ENCODE measurements at regions not wholly inside any gene's neighbourhood (a gene's known extent, or its start where the extent isn't known, plus 50 kb on each side); places are given as distances from the start of the nearest gene placed in this dataset.

DNA sequence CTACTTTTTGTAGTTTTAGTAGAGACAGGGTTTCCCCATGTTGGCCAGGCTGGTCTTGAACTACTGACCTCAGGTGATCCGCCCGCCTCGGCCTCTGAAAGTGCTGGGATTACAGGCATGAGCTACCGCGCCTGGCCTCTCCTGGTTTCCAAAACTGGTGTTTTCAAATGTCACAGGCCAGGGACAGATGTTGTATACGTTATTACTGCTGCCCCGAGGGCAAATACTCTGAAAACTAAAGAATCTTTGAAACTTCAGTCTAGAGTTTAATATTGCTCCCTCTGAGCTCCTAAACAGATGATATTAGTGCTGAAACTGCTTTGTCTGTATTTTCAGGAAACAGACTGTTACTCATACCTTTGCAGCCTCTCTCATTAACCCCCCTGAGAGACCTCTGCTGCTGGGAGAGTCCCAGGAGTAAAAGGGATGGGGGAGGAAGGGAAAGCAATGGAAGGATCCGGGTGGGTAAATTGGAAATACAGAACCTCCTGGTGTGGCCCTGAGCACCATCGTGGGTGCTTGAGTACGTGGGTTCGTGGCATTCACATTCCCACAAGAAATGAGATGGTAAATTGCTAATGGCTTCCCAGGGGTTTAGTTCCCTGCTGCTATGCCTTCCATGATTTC is 96.3 kb upstream of the IGF1R start:
- no peak for TF ChIP-seq CTCF (IDR thresholded peaks at IDR 0.05)
- ATAC-seq (no peak), DNase-seq (no peak)
- Histone ChIP-seq H3K36me3 (ENCODE audit: insufficient read depth in 1 of 2, low read depth in 1 of 2) (no peaks in the 10 kb centered on the region), H3K4me1 (peaks cover 10% of the 10 kb centered on the region), H3K9me3 (no peaks in the 10 kb centered on the region), H3K27me3 (ENCODE audit: insufficient read depth in 3 of 3, low read length in 2 of 3) (peaks cover 0 to 23% (median 2%) of the 10 kb centered on the region in 3 donors), H3K27ac (no peak overlapping the region), H3K4me3 (no peak overlapping the region)
- intact Hi-C loops (cut with DNase I): no loop called here
- WGBS, 3 donors: 72 to 77% (median 74%) methylated on average over 11 of the region's 11 CpGs

- no peak for TF ChIP-seq CTCF (IDR thresholded peaks at IDR 0.05)
- no peak overlapping the region for H3K4me3 ChIP-seq
- WGBS, 3 donors: 77 to 85% (median 84%) methylated on average over 6 of the region's 6 CpGs
- H3K36me3 ChIP-seq (ENCODE audit: insufficient read depth in 1 of 2, low read depth in 1 of 2): no peaks in the 10 kb centered on the region
- H3K4me1 ChIP-seq: no peaks in the 10 kb centered on the region
- no peak overlapping the region for H3K27ac ChIP-seq
- DNase-seq (no peak), ATAC-seq (no peak)
- intact Hi-C loops (cut with DNase I): no loop called here
- no peaks in the 10 kb centered on the region for H3K9me3 ChIP-seq
- H3K27me3 ChIP-seq (ENCODE audit: insufficient read depth in 3 of 3, low read length in 2 of 3): peaks cover 0 to 6% (median 2%) of the 10 kb centered on the region in 3 donors
These were observed 93.8 kb upstream of the IGF1R start for GRCh38 chr15:98554272-98555172.

GRCh38 chr15:98555173-98555515 is 93.2 kb upstream of the IGF1R start:
- intact Hi-C loops (cut with DNase I): no loop called here
- TF ChIP-seq CTCF (IDR thresholded peaks at IDR 0.05): no peak
- Histone ChIP-seq H3K36me3 (ENCODE audit: insufficient read depth in 1 of 2, low read depth in 1 of 2) (no peaks in the 10 kb centered on the region), H3K4me1 (no peaks in the 10 kb centered on the region), H3K4me3 (no peak overlapping the region), H3K9me3 (no peaks in the 10 kb centered on the region), H3K27me3 (ENCODE audit: insufficient read depth in 3 of 3, low read length in 2 of 3) (peaks cover 0 to 2% (median 0%) of the 10 kb centered on the region in 3 donors), H3K27ac (no peak overlapping the region)
- no peak for ATAC-seq
- DNase-seq: no peak

GRCh38 chr15:98556321-98556720 is 92.0 kb upstream of the IGF1R start:
- peaks cover 0 to 2% (median 0%) of the 10 kb centered on the region in 3 donors for H3K27me3 ChIP-seq (ENCODE audit: insufficient read depth in 3 of 3, low read length in 2 of 3)
- no peak overlapping the region for H3K27ac ChIP-seq
- no peak for TF ChIP-seq CTCF (IDR thresholded peaks at IDR 0.05)
- intact Hi-C loops (cut with DNase I): no loop called here
- 76 to 90% (median 81%) methylated on average over 4 of the region's 4 CpGs for WGBS, 3 donors
- no peak for DNase-seq
- ATAC-seq: no peak
- no peaks in the 10 kb centered on the region for H3K9me3 ChIP-seq
- no peak overlapping the region for H3K4me3 ChIP-seq
- no peaks in the 10 kb centered on the region for H3K36me3 ChIP-seq (ENCODE audit: insufficient read depth in 1 of 2, low read depth in 1 of 2)
- no peaks in the 10 kb centered on the region for H3K4me1 ChIP-seq

All from psoas muscle (tissue), 7 donors.